GM20431 (cell line): ENCODE measurements at regions not wholly inside any gene's neighbourhood (a gene's known extent, or its start where the extent isn't known, plus 50 kb on each side); places are given as distances from the start of the nearest gene placed in this dataset.

Experiments used
- in situ Hi-C: fragments of 300-500 bp; cut with MseI, MboI; formaldehyde crosslinking; loops from one replicate; pipeline ENCODE4 v1.15.0; 2020; ENCODE audit warnings: low sequenced_read_pairs; ENCODE audit not compliant: unreplicated experiment

DNA sequence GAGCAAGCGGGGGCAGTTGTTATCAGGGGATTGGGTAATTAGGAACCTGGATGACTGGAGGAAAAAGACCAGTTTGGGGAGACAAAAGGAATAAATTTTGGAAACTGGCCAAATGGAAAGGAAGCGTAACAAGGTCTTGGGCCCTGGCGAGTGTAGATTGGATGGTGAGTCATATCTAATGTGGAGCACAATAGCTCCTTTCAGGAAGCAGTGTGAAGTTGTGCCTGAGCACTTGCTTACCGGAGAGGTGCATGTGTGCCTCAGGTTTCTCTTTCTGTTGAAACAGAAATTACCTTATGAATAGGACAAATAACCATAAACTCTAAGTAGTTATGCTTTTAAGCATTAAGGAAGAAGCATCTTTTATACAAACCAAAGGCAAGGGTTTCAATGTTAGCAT lies 176.4 kb downstream of the KIF4B start:
- in situ Hi-C loops, result no loop called here

DNA sequence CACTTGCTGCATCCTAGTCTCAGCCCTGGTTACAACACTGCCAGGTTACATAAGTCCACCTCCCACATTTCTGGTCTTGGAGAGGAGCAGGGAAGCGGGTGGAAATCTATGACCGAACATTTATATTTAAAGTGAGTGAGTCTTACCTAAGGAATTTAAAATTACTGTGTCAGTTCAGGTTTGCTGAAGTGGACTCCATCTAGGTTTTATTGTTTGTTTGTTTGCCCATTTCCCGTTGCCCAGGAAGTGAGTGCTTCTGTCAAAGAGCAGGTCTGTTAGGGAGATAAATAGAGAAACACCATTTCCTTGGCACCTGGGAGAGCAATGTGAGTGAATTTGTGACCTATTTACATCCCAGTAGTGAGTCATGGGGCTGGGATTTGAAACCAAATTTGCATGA lies 179.5 kb downstream of the KIF4B start:
- in situ Hi-C loops, result no loop called here

DNA sequence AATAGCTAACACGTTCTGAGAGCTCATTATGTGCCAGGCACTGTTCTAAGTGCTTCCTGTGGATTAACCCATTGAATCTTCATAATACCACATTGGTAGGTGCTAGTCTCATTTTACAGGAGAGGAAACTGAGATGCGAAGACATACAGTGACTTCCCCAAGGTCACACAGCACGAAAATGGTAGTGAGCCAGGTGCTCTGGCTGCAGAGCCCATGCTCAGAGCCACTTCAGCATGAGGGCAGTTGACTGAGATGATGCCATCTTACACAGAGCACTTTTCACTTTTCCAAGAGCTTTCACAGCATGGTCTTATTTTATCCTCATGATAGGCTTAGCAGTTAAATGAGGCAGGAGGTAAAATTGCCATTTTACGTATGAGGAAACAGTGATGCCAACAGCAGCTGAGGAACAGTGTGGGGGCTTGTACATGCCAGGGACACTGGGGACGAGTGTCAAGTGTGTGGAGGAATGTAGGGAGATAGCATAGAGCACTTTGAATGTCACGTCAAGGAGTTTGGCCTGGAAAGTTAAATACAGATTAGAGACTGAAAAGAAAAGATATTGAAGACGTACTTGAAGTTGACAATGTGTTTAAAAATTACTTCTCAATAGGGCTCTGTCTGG lies 180.0 kb downstream of the KIF4B start:
- in situ Hi-C loops, result no loop called here

- in situ Hi-C loops, result no loop called here
These were observed 187.1 kb downstream of the KIF4B start for GRCh38 chr5:155200608-155201007.

GRCh38 chr5:155211764-155212163 lies 198.2 kb downstream of the KIF4B start:
- in situ Hi-C loops, result no loop called here

DNA sequence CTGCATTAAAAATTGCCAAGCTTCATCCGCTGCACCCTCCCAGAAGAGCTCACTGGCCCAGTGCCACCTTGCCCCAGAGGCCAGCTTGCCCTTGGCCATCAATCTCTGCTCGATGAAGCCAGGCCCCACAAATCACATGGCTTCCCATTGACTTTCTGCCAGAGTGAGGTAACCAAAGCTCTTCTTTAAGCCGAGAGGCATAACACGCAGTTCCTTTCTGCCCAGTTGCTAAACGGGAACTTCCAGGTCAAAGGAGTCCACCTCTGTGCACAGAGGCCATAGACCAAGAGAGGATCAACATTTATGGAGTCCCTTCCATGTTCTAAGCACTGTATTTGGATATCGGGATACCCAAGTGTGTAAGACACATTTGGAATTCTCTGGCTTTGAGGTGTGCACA lies 208.8 kb downstream of the KIF4B start:
- in situ Hi-C loops, result no loop called here

GRCh38 chr5:155229135-155229534 lies 215.6 kb downstream of the KIF4B start:
- in situ Hi-C loops, result no loop called here

DNA sequence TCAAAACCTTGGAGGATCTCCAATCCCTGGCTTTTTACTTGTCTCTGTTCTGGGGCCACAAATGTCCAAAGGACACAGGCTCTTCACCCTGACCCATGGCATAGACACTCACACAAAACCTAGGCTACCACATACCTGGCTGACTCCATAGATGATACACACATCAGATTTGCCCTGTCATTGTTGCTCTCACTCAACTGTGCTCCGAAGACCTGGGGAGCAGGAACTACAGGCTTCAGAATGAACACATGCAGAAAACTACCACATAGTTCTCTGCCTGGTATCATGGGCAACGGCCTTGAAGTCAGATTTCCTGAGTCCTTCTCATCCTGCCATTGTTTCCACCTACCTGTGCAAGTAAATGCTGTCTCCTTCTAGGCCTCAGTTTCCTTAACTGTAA lies 226.2 kb downstream of the KIF4B start:
- in situ Hi-C loops, result no loop called here

- in situ Hi-C loops, result no loop called here
These were observed 237.0 kb downstream of the KIF4B start for GRCh38 chr5:155250596-155250995.

GRCh38 chr5:155252025-155252424 lies 238.5 kb downstream of the KIF4B start:
- in situ Hi-C loops, result no loop called here

GRCh38 chr5:155252717-155253116 lies 239.2 kb downstream of the KIF4B start:
- in situ Hi-C loops, result no loop called here

DNA sequence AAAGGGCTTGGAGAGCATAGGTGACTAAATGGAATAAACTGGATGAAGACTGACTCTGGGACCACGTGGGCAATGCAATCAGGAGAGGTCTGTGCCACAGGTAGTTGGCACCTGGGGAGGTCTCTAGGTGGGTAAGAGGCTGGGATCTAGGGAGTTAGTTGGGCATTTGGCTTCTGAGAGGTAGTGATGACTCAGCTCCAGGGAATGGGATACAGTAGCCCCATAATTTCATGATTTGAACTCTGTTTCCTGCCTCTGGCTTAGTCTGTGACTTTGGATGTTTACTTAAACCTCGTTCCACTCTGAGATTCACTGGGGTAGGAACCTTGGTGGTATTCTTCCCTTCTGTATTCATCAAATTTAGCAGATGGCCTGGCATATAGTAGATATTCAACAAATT lies 240.8 kb downstream of the KIF4B start:
- in situ Hi-C loops, result no loop called here

GRCh38 chr5:155258161-155258560 lies 244.6 kb downstream of the KIF4B start:
- in situ Hi-C loops, result no loop called here

DNA sequence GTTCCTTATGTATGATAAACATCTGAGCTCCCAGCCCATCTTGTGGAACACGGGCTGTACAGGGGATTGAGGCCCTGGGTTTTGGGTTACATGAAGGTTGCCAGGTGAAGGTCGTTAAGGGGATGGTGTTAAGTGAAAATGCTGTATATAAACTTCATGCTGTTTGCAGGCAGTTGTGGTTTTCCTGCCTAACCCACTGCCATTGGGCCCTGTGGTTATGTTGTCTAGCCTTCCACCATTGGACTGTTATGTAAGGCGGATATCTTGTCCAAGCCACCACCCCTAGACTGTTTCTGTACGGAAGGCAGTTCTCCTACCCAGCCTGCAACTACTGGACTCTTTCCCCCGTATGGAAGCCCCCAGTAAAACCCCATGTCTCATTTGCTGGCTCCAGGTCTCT lies 246.1 kb downstream of the KIF4B start:
- in situ Hi-C loops, result no loop called here

GRCh38 chr5:155260798-155261197 lies 247.2 kb downstream of the KIF4B start:
- in situ Hi-C loops, result no loop called here

- in situ Hi-C loops, result no loop called here
These were observed 249.8 kb downstream of the KIF4B start for GRCh38 chr5:155263381-155263780.

GRCh38 chr5:155264809-155265208 lies 251.3 kb downstream of the KIF4B start:
- in situ Hi-C loops, result no loop called here

GRCh38 chr5:155268770-155269425 lies 255.3 kb downstream of the KIF4B start:
- in situ Hi-C loops, result no loop called here

DNA sequence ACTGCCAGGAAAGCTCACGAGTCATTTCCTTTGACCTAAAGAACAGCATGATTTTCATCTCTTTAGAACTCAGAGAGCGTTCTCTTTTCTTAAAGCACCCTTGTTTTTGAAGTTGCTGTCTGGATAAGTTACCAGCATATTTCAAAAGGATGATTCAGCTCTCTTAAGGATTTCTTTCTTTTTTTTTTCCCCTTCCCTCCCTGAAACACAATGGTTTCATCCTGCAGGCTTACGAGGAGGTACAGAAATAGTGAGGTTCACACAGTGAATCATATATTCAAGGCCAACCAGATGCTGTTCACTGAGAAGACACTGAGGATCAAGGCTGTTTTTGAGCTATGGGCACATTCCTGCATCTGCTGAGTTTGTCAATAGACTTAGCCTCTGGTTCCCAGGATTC lies 257.2 kb downstream of the KIF4B start:
- in situ Hi-C loops, result no loop called here

DNA sequence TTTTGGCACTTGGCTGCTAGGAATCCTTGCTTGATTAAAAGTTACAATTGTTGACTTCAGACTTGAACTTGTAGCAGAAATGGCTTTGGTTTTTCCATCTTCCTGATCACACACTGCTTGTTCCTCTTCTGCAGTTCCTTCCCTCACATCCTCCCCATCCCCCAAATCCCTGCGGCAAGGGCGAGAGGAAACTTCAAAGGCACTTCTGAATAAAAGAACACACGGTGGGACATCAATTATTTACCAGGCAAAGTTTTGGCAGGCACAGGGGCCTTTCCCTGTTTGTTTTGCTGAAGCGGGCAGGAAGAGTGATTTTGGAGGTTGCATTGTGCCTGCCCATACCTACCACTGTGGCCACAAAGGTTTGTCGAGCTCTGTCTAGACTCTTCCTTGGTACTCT lies 260.9 kb downstream of the KIF4B start:
- in situ Hi-C loops, result no loop called here

DNA sequence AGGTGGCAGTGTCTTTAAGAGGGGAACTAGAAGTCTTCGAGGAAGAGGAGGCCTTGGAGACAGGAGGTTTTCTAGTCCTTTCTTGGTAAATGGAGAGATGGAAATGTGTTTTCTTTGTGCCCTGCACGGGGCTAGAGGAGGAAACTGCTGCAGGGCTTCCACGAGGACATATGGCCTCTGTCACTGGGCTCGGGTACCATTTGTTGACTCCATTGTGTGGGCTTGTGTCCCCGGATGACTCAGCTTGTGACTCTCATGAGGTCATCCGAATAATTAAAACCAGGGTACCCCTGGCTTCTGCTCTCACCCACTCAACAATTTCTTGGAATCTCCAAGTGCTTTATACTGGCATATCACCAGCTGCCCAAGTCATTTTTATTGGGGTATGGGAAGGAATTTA lies 261.7 kb downstream of the KIF4B start:
- in situ Hi-C loops, result no loop called here

DNA sequence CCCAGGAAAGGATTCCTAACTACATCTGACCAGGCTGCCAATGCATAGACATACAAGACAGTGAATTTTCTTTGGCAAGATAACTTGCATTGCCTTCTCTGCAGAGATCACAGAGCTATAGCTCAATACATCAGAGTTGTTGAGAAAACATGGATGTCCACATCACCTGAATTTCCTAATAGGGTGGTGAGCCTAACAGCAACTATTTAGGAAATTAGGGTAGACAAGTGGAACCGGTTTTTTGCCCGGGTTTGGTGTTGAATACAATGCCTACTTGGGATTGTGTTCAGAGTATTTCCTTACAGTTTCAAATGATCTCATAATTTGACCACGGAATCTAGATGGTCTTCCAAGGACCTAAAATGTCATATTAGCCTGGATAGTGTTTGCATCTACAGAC lies 262.7 kb downstream of the KIF4B start:
- in situ Hi-C loops, result no loop called here
